Neural cell (in vitro differentiated cells): ENCODE measurements at regions not wholly inside any gene's neighbourhood (a gene's known extent, or its start where the extent isn't known, plus 50 kb on each side); places are given as distances from the start of the nearest gene placed in this dataset.

ENCODE experiments used
- H2AFZ ChIP-seq: fragments of 200-600, 300-800 bp; sonication (generic), shearing (Covaris generic); 2 replicates; pipeline ENCODE4 v1.6.0; 2014; ENCODE audit warnings: low read depth, mild to moderate bottlenecking, antibody characterized with exemption, low read length, moderate library complexity
- H3F3A ChIP-seq: fragments of 200-600 bp; shearing (Covaris generic); 2 replicates; pipeline ENCODE4 v1.6.1; 2016; ENCODE audit warnings: mild to moderate bottlenecking, moderate library complexity, mixed read lengths, antibody characterized with exemption, low read length; ENCODE audit not compliant: insufficient read depth, poor library complexity, severe bottlenecking
- H3K27ac ChIP-seq: fragments of 200-600, 300-800 bp; sonication (generic), shearing (Covaris generic); 2 replicates; pipeline ENCODE4 v1.5.1; 2014; ENCODE audit warnings: mild to moderate bottlenecking, low read length, moderate library complexity
- H3K27me3 ChIP-seq: fragments of 300-800, 200-600 bp; sonication (generic), shearing (Covaris generic); 2 replicates; pipeline ENCODE4 v1.6.0; 2014; ENCODE audit warnings: mild to moderate bottlenecking, low read depth, low read length, moderate library complexity; ENCODE audit not compliant: insufficient read depth
- H3K36me3 ChIP-seq: fragments of 300-800, 200-600 bp; sonication (generic), shearing (Covaris generic); 2 replicates; pipeline ENCODE4 v1.5.1; 2014; ENCODE audit warnings: mild to moderate bottlenecking, antibody characterized with exemption, low read length, moderate library complexity; ENCODE audit not compliant: insufficient read depth
- H3K4me2 ChIP-seq: fragments of 300-800, 200-600 bp; sonication (generic), shearing (Covaris generic); 2 replicates; pipeline ENCODE4 v1.6.0; 2014; ENCODE audit warnings: mild to moderate bottlenecking, low read length
- H3K4me3 ChIP-seq: fragments of 300-800, 200-600 bp; sonication (generic), shearing (Covaris generic); 2 replicates; pipeline ENCODE4 v1.5.1; 2014; ENCODE audit warnings: mild to moderate bottlenecking, low read length, moderate library complexity
- H3K79me2 ChIP-seq: fragments of 200-600 bp; shearing (Covaris generic); replicated peaks from 2 replicates; pipeline ENCODE4 v1.6.0; 2014; ENCODE audit warnings: mild to moderate bottlenecking, low read length, moderate library complexity; ENCODE audit not compliant: insufficient read depth
- H3K9ac ChIP-seq: fragments of 300-800, 200-600 bp; sonication (generic), shearing (Covaris generic); 2 replicates; pipeline ENCODE4 v1.6.1; 2016; ENCODE audit warnings: mild to moderate bottlenecking, low read length, mixed read lengths
- H3K9me2 ChIP-seq: fragments of 200-600 bp; shearing (Covaris generic); 2 replicates; pipeline ENCODE4 v1.6.1; 2016; ENCODE audit warnings: mild to moderate bottlenecking, low read length, mixed read lengths; ENCODE audit not compliant: insufficient read depth
- H3K9me3 ChIP-seq: fragments of 200-600, 300-800 bp; sonication (generic), shearing (Covaris generic); 2 replicates; pipeline ENCODE4 v1.6.1; 2016; ENCODE audit warnings: mild to moderate bottlenecking, mixed run types, low read length, moderate library complexity, mixed read lengths
- H4K20me1 ChIP-seq: fragments of 200-600 bp; shearing (Covaris generic); 2 replicates; pipeline ENCODE4 v1.6.1; 2016; ENCODE audit warnings: mild to moderate bottlenecking, mixed run types; ENCODE audit not compliant: insufficient read depth
- POLR2AphosphoS5 ChIP-seq: IDR thresholded peaks from 2 replicates; pipeline ENCODE4 v1.6.1; 2012
- REST ChIP-seq: IDR thresholded peaks from 2 replicates; pipeline ENCODE4 v1.6.1; 2012; ENCODE audit warnings: borderline replicate concordance
- small RNA-seq, 3 experiments: library from RNA; depleted of rRNA; stranded (forward); fragments of <200 nt; gene quantifications; one replicate each; pipeline ENCODE3, GENCODE V24; 2012

DNA sequence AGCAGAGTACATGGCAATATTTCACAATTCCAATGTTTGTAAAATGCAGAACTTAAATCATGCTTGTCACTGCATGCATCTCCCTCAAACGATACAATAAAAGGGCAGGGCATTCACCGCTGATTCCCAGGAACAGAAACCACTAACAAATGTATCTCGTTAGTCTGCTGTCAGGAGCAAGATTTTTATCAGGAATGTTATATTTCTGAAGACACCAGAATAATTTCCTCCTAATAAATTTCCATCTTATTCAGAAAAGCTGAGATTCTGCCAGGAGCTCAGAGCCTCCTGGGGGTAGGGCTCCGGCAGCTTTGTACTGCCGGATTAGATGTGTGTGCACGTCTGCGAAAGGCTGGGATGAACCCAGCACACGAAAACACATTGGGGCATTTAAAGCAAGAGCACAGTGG lies 54.0 kb upstream of the LDB2 start:
- H2AFZ ChIP-seq: no peak overlapping the region
- TF ChIP-seq POLR2AphosphoS5 (no peak), REST (peak; percentile 38)
- H3K36me3 ChIP-seq: no peaks in the 10 kb centered on the region
- H3K9me2 ChIP-seq: no peaks in the 10 kb centered on the region
- no peaks in the 10 kb centered on the region for H3K9me3 ChIP-seq
- no peaks in the 10 kb centered on the region for H3F3A ChIP-seq
- no peaks in the 10 kb centered on the region for H3K27me3 ChIP-seq
- no peak overlapping the region for H3K4me2 ChIP-seq
- H3K79me2 ChIP-seq: no peaks in the 10 kb centered on the region
- peak overlapping the region; percentile 34 for H3K4me3 ChIP-seq
- H3K9ac ChIP-seq: peak overlapping the region; percentile 36
- no peaks in the 10 kb centered on the region for H4K20me1 ChIP-seq
- H3K27ac ChIP-seq: peak overlapping the region; percentile 70

Small RNA genes lying in the stretch of these regions (small RNA-seq; reads per million reads assigned to genes)
- gene MTND5P4 (0 reads per million in 3 experiments), gene SNORA75B (0 to 0.08 (median 0.03) reads per million in 3 experiments)
